ENCODE measurements at regions not wholly inside any gene's neighbourhood (a gene's known extent, or its start where the extent isn't known, plus 50 kb on each side); places are given as distances from the start of the nearest gene placed in this dataset.

DNA sequence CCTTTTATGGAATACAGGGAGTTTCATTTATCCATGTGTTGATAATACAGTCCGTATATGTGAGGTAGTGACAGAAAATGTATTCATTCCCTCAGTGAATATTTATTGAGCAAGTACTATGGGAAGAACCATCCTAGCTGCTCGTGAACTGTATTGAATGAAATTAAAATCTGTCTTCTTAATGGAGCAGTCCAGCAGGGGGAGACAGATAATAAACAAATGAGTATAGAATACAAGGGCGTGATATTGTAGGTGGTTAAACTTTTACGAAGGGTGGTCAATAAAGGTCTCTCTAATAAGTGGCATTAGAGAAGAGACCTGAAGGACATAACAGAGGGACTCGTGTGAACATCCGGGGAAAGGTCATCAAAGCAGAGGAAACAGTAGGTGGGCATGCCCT, 62.7 kb upstream of the OSTN start:
- intact Hi-C loops (cut with micrococcal nuclease; ENCODE audit: unreplicated experiment): loop anchor here (5.0 to 10.0 kb wide), 3 partner anchors 256 to 668 kb away; no protein-coding TSS in a partner anchor
- Histone ChIP-seq H3K4me1 (ENCODE audit: insufficient read depth, low read length, poor library complexity, severe bottlenecking) (no peaks in the 10 kb centered on the region), H3K36me3 (ENCODE audit: insufficient read depth, low read length, poor library complexity, severe bottlenecking) (no peaks in the 10 kb centered on the region), H3K4me3 (ENCODE audit: low read depth, low read length, poor library complexity, severe bottlenecking) (no peak overlapping the region), H3K9me3 (ENCODE audit: low read depth, low read length, poor library complexity, severe bottlenecking) (no peaks in the 10 kb centered on the region), H3K27me3 (replicated peaks; ENCODE audit: insufficient read depth, low read depth, low read length, poor library complexity) (no peaks in the 10 kb centered on the region), H3K27ac (ENCODE audit: low read depth, low read length, poor library complexity, severe bottlenecking) (no peak overlapping the region)
- BruUV-seq (replicated peaks): no TSS peak
- DNase-seq (ENCODE audit: low spot score): peak; percentile 72
- ChIA-PET CTCF (no interaction called here), POLR2A (ENCODE audit: low non-redundant PET) (no interaction called here)
- no peak for TF ChIP-seq EZH2 (IDR thresholded peaks at IDR 0.05; ENCODE audit: borderline replicate concordance, low read depth, low read length, poor library complexity, severe bottlenecking)
- TF ChIP-seq, protein P1, sequence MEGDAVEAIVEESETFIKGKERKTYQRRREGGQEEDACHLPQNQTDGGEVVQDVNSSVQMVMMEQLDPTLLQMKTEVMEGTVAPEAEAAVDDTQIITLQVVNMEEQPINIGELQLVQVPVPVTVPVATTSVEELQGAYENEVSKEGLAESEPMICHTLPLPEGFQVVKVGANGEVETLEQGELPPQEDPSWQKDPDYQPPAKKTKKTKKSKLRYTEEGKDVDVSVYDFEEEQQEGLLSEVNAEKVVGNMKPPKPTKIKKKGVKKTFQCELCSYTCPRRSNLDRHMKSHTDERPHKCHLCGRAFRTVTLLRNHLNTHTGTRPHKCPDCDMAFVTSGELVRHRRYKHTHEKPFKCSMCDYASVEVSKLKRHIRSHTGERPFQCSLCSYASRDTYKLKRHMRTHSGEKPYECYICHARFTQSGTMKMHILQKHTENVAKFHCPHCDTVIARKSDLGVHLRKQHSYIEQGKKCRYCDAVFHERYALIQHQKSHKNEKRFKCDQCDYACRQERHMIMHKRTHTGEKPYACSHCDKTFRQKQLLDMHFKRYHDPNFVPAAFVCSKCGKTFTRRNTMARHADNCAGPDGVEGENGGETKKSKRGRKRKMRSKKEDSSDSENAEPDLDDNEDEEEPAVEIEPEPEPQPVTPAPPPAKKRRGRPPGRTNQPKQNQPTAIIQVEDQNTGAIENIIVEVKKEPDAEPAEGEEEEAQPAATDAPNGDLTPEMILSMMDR (conservative IDR thresholded peaks at IDR 0.05; ENCODE audit: low read depth, low read length): peak; percentile 72

DNA sequence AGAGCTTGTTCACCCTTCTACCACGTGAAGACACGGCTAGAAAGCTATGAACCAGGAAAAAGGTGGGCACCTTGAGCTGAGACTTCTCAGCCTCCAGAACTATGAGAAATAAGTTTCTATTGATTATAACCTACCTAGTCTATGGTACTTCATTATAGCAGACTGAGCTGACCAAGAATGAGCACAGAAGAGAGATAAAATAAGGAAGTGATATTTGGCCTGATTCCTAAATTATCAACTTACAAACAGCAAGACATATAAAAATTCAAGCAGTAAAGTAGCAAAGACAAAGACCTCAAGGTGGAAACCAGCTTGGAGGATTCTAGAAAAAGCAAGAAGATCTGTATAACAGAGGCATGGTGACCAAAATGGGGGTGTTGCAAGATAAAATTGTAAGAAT, 63.9 kb upstream of the OSTN start:
- H3K27me3 ChIP-seq (replicated peaks; ENCODE audit: insufficient read depth, low read depth, low read length, poor library complexity): no peaks in the 10 kb centered on the region
- H3K27ac ChIP-seq (ENCODE audit: low read depth, low read length, poor library complexity, severe bottlenecking): no peak overlapping the region
- no peak overlapping the region for H3K4me3 ChIP-seq (ENCODE audit: low read depth, low read length, poor library complexity, severe bottlenecking)
- intact Hi-C loops (cut with micrococcal nuclease; ENCODE audit: unreplicated experiment): loop anchor here (5.0 to 10.0 kb wide), 3 partner anchors 257 to 670 kb away; no protein-coding TSS in a partner anchor
- POLR2A ChIA-PET (ENCODE audit: low non-redundant PET): no interaction called here
- no peaks in the 10 kb centered on the region for H3K9me3 ChIP-seq (ENCODE audit: low read depth, low read length, poor library complexity, severe bottlenecking)
- no peaks in the 10 kb centered on the region for H3K36me3 ChIP-seq (ENCODE audit: insufficient read depth, low read length, poor library complexity, severe bottlenecking)
- CTCF ChIA-PET: interaction anchor here (0.7 kb wide), 1 partner anchor 230 kb away, joined by 4 read pairs; no protein-coding TSS in a partner anchor
- no peak for DNase-seq (ENCODE audit: low spot score)
- no peak for TF ChIP-seq EZH2 (IDR thresholded peaks at IDR 0.05; ENCODE audit: borderline replicate concordance, low read depth, low read length, poor library complexity, severe bottlenecking)
- TF ChIP-seq, protein P1 (conservative IDR thresholded peaks at IDR 0.05; ENCODE audit: low read depth, low read length): no peak
- H3K4me1 ChIP-seq (ENCODE audit: insufficient read depth, low read length, poor library complexity, severe bottlenecking): no peaks in the 10 kb centered on the region
- BruUV-seq (replicated peaks): no TSS peak

DNA sequence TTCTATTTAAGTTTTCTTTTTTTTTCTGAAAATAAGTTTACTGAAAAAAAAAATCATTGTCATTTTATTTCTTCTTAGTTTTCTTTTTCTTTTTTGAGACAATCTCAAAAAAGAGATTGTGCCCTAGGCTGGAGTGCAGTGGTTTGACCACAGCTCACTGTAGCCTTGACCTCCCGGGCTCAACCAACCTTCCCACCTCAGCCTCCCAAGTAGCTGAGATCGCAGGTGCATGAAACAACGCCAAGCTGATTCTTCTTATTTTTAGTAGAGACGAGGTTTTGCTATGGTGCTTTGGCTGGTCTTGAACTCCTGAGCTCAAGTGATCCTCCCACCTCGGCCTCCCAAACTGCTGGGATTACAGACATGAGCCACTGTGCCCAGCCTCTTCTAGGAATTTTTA, 65.7 kb upstream of the OSTN start:
- Histone ChIP-seq H3K9me3 (ENCODE audit: low read depth, low read length, poor library complexity, severe bottlenecking) (no peaks in the 10 kb centered on the region), H3K36me3 (ENCODE audit: insufficient read depth, low read length, poor library complexity, severe bottlenecking) (no peaks in the 10 kb centered on the region), H3K27ac (ENCODE audit: low read depth, low read length, poor library complexity, severe bottlenecking) (no peak overlapping the region), H3K4me3 (ENCODE audit: low read depth, low read length, poor library complexity, severe bottlenecking) (no peak overlapping the region), H3K4me1 (ENCODE audit: insufficient read depth, low read length, poor library complexity, severe bottlenecking) (no peaks in the 10 kb centered on the region), H3K27me3 (replicated peaks; ENCODE audit: insufficient read depth, low read depth, low read length, poor library complexity) (no peaks in the 10 kb centered on the region)
- CTCF ChIA-PET: no interaction called here
- intact Hi-C loops (cut with micrococcal nuclease; ENCODE audit: unreplicated experiment): loop anchor here (10.0 kb wide), 1 partner anchor 671 kb away; no protein-coding TSS in a partner anchor
- TF ChIP-seq EZH2 (IDR thresholded peaks at IDR 0.05; ENCODE audit: borderline replicate concordance, low read depth, low read length, poor library complexity, severe bottlenecking): no peak
- TF ChIP-seq, protein P1 (conservative IDR thresholded peaks at IDR 0.05; ENCODE audit: low read depth, low read length): no peak
- no peak for DNase-seq (ENCODE audit: low spot score)
- POLR2A ChIA-PET (ENCODE audit: low non-redundant PET): no interaction called here
- no TSS peak for BruUV-seq (replicated peaks)

Data from A673 (cell line).